Liver (tissue), 8 donors: ENCODE measurements at regions not wholly inside any gene's neighbourhood (a gene's known extent, or its start where the extent isn't known, plus 50 kb on each side); places are given as distances from the start of the nearest gene placed in this dataset.

Experiments used
- DNase-seq: peaks from one replicate; pipeline ENCODE4 v3.0.0-alpha.2; 2017; ENCODE audit warnings: low spot score
- H3K27ac ChIP-seq, 2 donors: one replicate each; pipeline ENCODE4 v1.7.0; 2013; ENCODE audit warnings: inconsistent platforms in 2 of 2, low read length in 2 of 2, control low read depth in 1 of 2, low read depth in 1 of 2, mild to moderate bottlenecking in 1 of 2
- H3K27me3 ChIP-seq, 4 donors: one replicate each; pipeline versions ENCODE4 v1.6.1 to v1.7.0; 2013; ENCODE audit warnings: low read length in 3 of 4, inconsistent platforms in 1 of 4, mild to moderate bottlenecking in 1 of 4, moderate library complexity in 1 of 4; ENCODE audit not compliant: control insufficient read depth in 4 of 4, insufficient read depth in 4 of 4
- H3K36me3 ChIP-seq, 4 donors: one replicate each; pipeline versions ENCODE4 v1.6.1 to v1.7.0; 2013; ENCODE audit warnings: low read length in 3 of 4, mild to moderate bottlenecking in 3 of 4, low read depth in 1 of 4, moderate library complexity in 1 of 4; ENCODE audit not compliant: control insufficient read depth in 4 of 4, insufficient read depth in 3 of 4
- H3K4me1 ChIP-seq, 4 donors: one replicate each; pipeline versions ENCODE4 v1.6.1 to v1.7.0; 2013; ENCODE audit warnings: low read length in 3 of 4, mild to moderate bottlenecking in 3 of 4, moderate library complexity in 1 of 4; ENCODE audit not compliant: control insufficient read depth in 4 of 4, insufficient read depth in 4 of 4
- H3K4me3 ChIP-seq, 3 donors: one replicate each; pipeline versions ENCODE4 v1.6.1 to v1.7.0; 2013; ENCODE audit warnings: low read length in 3 of 3, control low read depth in 1 of 3, low read depth in 1 of 3, mild to moderate bottlenecking in 1 of 3
- H3K9ac ChIP-seq, 2 donors: one replicate each; pipeline ENCODE4 v1.7.0; 2013; ENCODE audit warnings: low read length in 2 of 2, mild to moderate bottlenecking in 2 of 2, moderate library complexity in 2 of 2, control low read depth in 1 of 2, low read depth in 1 of 2
- H3K9me3 ChIP-seq, 4 donors: one replicate each; pipeline versions ENCODE4 v1.6.1 to v1.7.0; 2013; ENCODE audit warnings: low read length in 3 of 4; ENCODE audit not compliant: control insufficient read depth in 4 of 4
- ATF3 ChIP-seq: IDR thresholded peaks from 2 replicates; pipeline ENCODE4 v1.6.1; 2016; ENCODE audit warnings: antibody characterized with exemption
- CTCF ChIP-seq: fragments of 150-350 bp; IDR thresholded peaks from 2 replicates; pipeline ENCODE4 v1.5.1; 2017; ENCODE audit warnings: improper control_type of control experiment, low read depth, low read length; ENCODE audit not compliant: missing input control
- EGR1 ChIP-seq, 2 donors: IDR thresholded peaks; 2 replicates each; pipeline ENCODE4 v1.6.1; 2016 to 2018; ENCODE audit warnings: antibody characterized with exemption in 2 of 2, low read depth in 2 of 2
- FOXA1 ChIP-seq: IDR thresholded peaks from 2 replicates; pipeline ENCODE4 v1.6.1; 2016; ENCODE audit warnings: antibody characterized with exemption
- FOXA2 ChIP-seq: IDR thresholded peaks from 2 replicates; pipeline ENCODE4 v1.6.1; 2016; ENCODE audit warnings: antibody characterized with exemption
- GABPA ChIP-seq, 2 donors: IDR thresholded peaks in 1 of 2; conservative IDR thresholded peaks in 1 of 2; 2 replicates each; pipeline ENCODE4 v1.6.1; 2016; ENCODE audit warnings: antibody characterized with exemption in 2 of 2, mild to moderate bottlenecking in 1 of 2, moderate library complexity in 1 of 2
- HNF4A ChIP-seq, 2 donors: conservative IDR thresholded peaks; 2 replicates each; pipeline ENCODE4 v1.6.1; 2016; ENCODE audit warnings: antibody characterized with exemption in 2 of 2, mild to moderate bottlenecking in 2 of 2
- HNF4G ChIP-seq: IDR thresholded peaks from 2 replicates; pipeline ENCODE4 v1.6.1; 2016; ENCODE audit warnings: antibody characterized with exemption
- MAX ChIP-seq: IDR thresholded peaks from 2 replicates; pipeline ENCODE4 v1.6.1; 2016; ENCODE audit warnings: antibody characterized with exemption
- NR2F2 ChIP-seq: IDR thresholded peaks from 2 replicates; pipeline ENCODE4 v1.6.1; 2016; ENCODE audit warnings: antibody characterized with exemption
- RAD21 ChIP-seq, 2 donors: IDR thresholded peaks; 2 replicates each; pipeline ENCODE4 v1.6.1; 2016; ENCODE audit warnings: antibody characterized with exemption in 2 of 2, mild to moderate bottlenecking in 2 of 2
- REST ChIP-seq: IDR thresholded peaks from 2 replicates; pipeline ENCODE4 v1.6.1; 2016; ENCODE audit warnings: antibody characterized with exemption, mild to moderate bottlenecking
- SP1 ChIP-seq: IDR thresholded peaks from 2 replicates; pipeline ENCODE4 v1.6.1; 2018; ENCODE audit warnings: antibody characterized with exemption, mild to moderate bottlenecking
- YY1 ChIP-seq: IDR thresholded peaks from 2 replicates; pipeline ENCODE4 v1.6.1; 2016; ENCODE audit warnings: antibody characterized with exemption, mild to moderate bottlenecking
- WGBS: extraction: QIAGEN DNeasy Blood & Tissue Kit; methylation state at CpG from one replicate; pipeline ENCODE4 v1.1.7; 2013; 5-methylcytosine and 5-hydroxymethylcytosine counted together
- TF ChIP-seq, protein P1 (sequence below): IDR thresholded peaks from 2 replicates; pipeline ENCODE4 v1.6.1; 2016; ENCODE audit warnings: antibody characterized with exemption
- donor health status: healthy.
- donor health status: healthy.
- donor health status: healthy.
- donor health status: healthy.
- donor health status: healthy.

- 67% methylated on average over 2 of the region's 2 CpGs for WGBS
- Histone ChIP-seq H3K9me3 (no peaks in the 10 kb centered on the region), H3K27me3 (no peaks in the 10 kb centered on the region), H3K9ac (no peak overlapping the region), H3K4me3 (no peak overlapping the region), H3K36me3 (no peaks in the 10 kb centered on the region), H3K27ac (no peak overlapping the region), H3K4me1 (no peaks in the 10 kb centered on the region)
- TF ChIP-seq MAX: no peak
- TF ChIP-seq REST: no peak
- DNase-seq: no peak
Measured at GRCh38 chr4:28774344-28774743, 1913.7 kb downstream of the STIM2 start.

DNA sequence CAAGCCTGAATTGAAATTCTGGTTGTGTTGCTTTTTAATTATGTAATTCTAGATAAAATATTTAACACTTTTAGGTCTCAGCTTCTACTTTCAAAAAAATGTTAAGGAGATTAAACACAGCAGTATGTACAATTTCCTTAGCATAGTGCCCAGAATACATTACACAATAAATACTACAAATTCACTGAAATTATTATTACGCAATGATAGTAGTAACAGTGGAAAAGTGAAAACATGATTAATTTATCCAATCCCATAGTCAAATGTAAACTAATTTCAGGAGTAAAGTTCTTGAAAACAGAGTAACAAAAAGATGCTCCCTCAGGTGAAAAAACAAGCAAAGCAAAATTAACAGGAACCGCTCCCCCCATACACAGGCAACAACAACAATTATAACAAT lies 1915.4 kb downstream of the STIM2 start:
- Histone ChIP-seq H3K4me1 (no peaks in the 10 kb centered on the region), H3K27me3 (peaks cover 0 to 2% (median 0%) of the 10 kb centered on the region in 4 donors), H3K9me3 (no peaks in the 10 kb centered on the region), H3K36me3 (no peaks in the 10 kb centered on the region), H3K4me3 (no peak overlapping the region), H3K27ac (no peak overlapping the region), H3K9ac (no peak overlapping the region)
- TF ChIP-seq HNF4G (no peak), YY1 (no peak), SP1 (no peak), MAX (no peak), FOXA2 (no peak), NR2F2 (no peak), CTCF (no peak), GABPA (IDR thresholded peaks at IDR 0.05 in 1 of 2, conservative IDR thresholded peaks at IDR 0.05 in 1 of 2) (no peak), HNF4A (conservative IDR thresholded peaks at IDR 0.05) (no peak), FOXA1 (no peak), RAD21 (IDR thresholded peaks at IDR 0.05) (no peak)
- no peak for DNase-seq
- WGBS: 89% methylated on average over 2 of the region's 2 CpGs

DNA sequence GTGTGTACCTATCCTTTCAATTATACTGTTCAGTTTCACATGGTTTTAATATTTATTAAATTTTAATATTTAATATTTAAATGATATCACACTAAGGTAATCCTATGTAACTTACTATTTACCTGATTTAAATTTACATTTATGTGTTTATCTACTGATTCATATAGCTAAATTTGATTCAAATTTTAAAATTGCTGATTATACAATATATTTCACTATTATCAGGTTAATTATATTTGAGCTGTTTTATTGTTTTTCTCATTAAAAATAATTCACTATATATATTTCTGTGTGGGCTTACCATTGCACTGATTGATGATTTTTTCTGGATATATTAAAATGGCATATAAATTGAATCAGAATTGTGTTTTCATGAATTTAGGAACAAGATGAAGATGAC lies 1923.5 kb downstream of the STIM2 start:
- H3K4me3 ChIP-seq: no peak overlapping the region
- H3K9ac ChIP-seq: no peak overlapping the region
- TF ChIP-seq ATF3 (no peak), FOXA1 (no peak), MAX (no peak), EGR1 (IDR thresholded peaks at IDR 0.05; ENCODE audit: low read depth in 2 of 2) (no peak), FOXA2 (no peak), RAD21 (IDR thresholded peaks at IDR 0.05) (no peak), YY1 (no peak), HNF4A (conservative IDR thresholded peaks at IDR 0.05) (no peak)
- TF ChIP-seq, protein P1, sequence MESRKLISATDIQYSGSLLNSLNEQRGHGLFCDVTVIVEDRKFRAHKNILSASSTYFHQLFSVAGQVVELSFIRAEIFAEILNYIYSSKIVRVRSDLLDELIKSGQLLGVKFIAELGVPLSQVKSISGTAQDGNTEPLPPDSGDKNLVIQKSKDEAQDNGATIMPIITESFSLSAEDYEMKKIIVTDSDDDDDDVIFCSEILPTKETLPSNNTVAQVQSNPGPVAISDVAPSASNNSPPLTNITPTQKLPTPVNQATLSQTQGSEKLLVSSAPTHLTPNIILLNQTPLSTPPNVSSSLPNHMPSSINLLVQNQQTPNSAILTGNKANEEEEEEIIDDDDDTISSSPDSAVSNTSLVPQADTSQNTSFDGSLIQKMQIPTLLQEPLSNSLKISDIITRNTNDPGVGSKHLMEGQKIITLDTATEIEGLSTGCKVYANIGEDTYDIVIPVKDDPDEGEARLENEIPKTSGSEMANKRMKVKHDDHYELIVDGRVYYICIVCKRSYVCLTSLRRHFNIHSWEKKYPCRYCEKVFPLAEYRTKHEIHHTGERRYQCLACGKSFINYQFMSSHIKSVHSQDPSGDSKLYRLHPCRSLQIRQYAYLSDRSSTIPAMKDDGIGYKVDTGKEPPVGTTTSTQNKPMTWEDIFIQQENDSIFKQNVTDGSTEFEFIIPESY: no peak

More for the DNA sequence above, 1923.5 kb downstream of the STIM2 start:
- no peaks in the 10 kb centered on the region for H3K36me3 ChIP-seq
- H3K9me3 ChIP-seq: no peaks in the 10 kb centered on the region
- no peaks in the 10 kb centered on the region for H3K4me1 ChIP-seq
- H3K27me3 ChIP-seq: peaks cover 0 to 2% (median 0%) of the 10 kb centered on the region in 4 donors
- no peak overlapping the region for H3K27ac ChIP-seq
- no peak for DNase-seq
